H1 (cell line): ENCODE measurements at regions not wholly inside any gene's neighbourhood (a gene's known extent, or its start where the extent isn't known, plus 50 kb on each side); places are given as distances from the start of the nearest gene placed in this dataset.

Source experiments
- CTCF ChIA-PET: fragments of 300-600 bp; sonication (Branson Sonifier 250); formaldehyde crosslinking; loops from one replicate; lab custom pipeline; 2021; ENCODE audit not compliant: partially characterized antibody; lab: Charles Lee
- POLR2A ChIA-PET: fragments of 300-600 bp; sonication (Branson Sonifier 250); formaldehyde crosslinking; loops from one replicate; lab custom pipeline; 2021; ENCODE audit warnings: inconsistent platforms; ENCODE audit not compliant: partially characterized antibody; lab: Charles Lee
- DNase-seq, 2 experiments: peaks; one replicate each; pipeline versions ENCODE4 v3.0.0 to v3.0.0-alpha.2; 2010 to 2022; ENCODE audit warnings: low spot score in 2 of 2, low read depth in 1 of 2, mixed read lengths in 1 of 2
- FAIRE-seq: peaks from 2 replicates; lab custom pipeline; 2011; peaks lifted over from hg19 to GRCh38; lab: Jason Lieb, UNC
- H2AFZ ChIP-seq: 2 replicates; pipeline ENCODE4 v1.8.1; 2012; ENCODE audit warnings: low read length, inconsistent platforms
- H2AK5ac ChIP-seq: 2 replicates; pipeline ENCODE4 v1.6.1; 2013; ENCODE audit warnings: low read depth, low read length
- H2BK120ac ChIP-seq: replicated peaks from 2 replicates; pipeline ENCODE3; 2013; ENCODE audit warnings: low read depth, low read length, inconsistent platforms
- H2BK12ac ChIP-seq: 2 replicates; pipeline ENCODE4 v1.6.1; 2013; ENCODE audit warnings: low read depth, low read length
- H2BK15ac ChIP-seq: 2 replicates; pipeline ENCODE4 v1.6.1; 2013; ENCODE audit warnings: low read length
- H2BK20ac ChIP-seq: 2 replicates; pipeline ENCODE4 v1.6.1; 2013; ENCODE audit warnings: low read length
- H2BK5ac ChIP-seq: 2 replicates; pipeline ENCODE4 v1.6.1; 2013; ENCODE audit warnings: low read depth, low read length
- H3K14ac ChIP-seq: 2 replicates; pipeline ENCODE4 v1.6.1; 2013; ENCODE audit warnings: inconsistent platforms; ENCODE audit not compliant: insufficient read length
- H3K18ac ChIP-seq: 2 replicates; pipeline ENCODE4 v1.6.1; 2013; ENCODE audit warnings: low read length; ENCODE audit errors: extremely low read depth
- H3K23ac ChIP-seq: 2 replicates; pipeline ENCODE4 v1.6.1; 2013; ENCODE audit warnings: inconsistent platforms; ENCODE audit not compliant: insufficient read length
- H3K23me2 ChIP-seq: 2 replicates; pipeline ENCODE4 v1.6.1; 2013; ENCODE audit warnings: low read depth, low read length
- H3K27ac ChIP-seq: 2 replicates; pipeline ENCODE4 v1.6.1; 2011; ENCODE audit warnings: low read depth, low read length, inconsistent platforms
- H3K27me3 ChIP-seq, 4 experiments: replicated peaks in 1 of 4; 1 replicate in 1 of 4; 2 replicates in 3 of 4; pipeline versions ENCODE4 v1.6.1 to v1.8.1; 2011 to 2013; ENCODE audit warnings: low read length in 3 of 4, mild to moderate bottlenecking in 3 of 4, inconsistent platforms in 2 of 4, mixed read lengths in 2 of 4, moderate library complexity in 1 of 4; ENCODE audit not compliant: control insufficient read depth in 3 of 4, insufficient read depth in 3 of 4; ENCODE audit errors: extremely low read depth in 1 of 4
- H3K36me3 ChIP-seq, 4 experiments: 2 replicates each; pipeline versions ENCODE4 v1.6.1 to v1.8.1; 2011 to 2013; ENCODE audit warnings: mild to moderate bottlenecking in 4 of 4, low read length in 3 of 4, moderate library complexity in 2 of 4, control low read depth in 1 of 4, inconsistent platforms in 1 of 4; ENCODE audit not compliant: insufficient read depth in 4 of 4, control insufficient read depth in 2 of 4
- H3K4ac ChIP-seq: replicated peaks from 2 replicates; pipeline ENCODE3; 2013; ENCODE audit warnings: low read length, low read depth, mixed read lengths, inconsistent platforms; ENCODE audit not compliant: insufficient read length
- H3K4me1 ChIP-seq, 4 experiments: replicated peaks in 1 of 4; 1 replicate in 1 of 4; 2 replicates in 3 of 4; pipeline versions ENCODE4 v1.6.1 to v1.8.1; 2011 to 2013; ENCODE audit warnings: low read length in 3 of 4, inconsistent platforms in 2 of 4, mixed read lengths in 1 of 4; ENCODE audit not compliant: insufficient read depth in 4 of 4, control insufficient read depth in 3 of 4
- H3K4me2 ChIP-seq, 2 experiments: 2 replicates each; pipeline versions ENCODE4 v1.6.1 to v1.8.1; 2011 to 2013; ENCODE audit warnings: low read depth in 2 of 2, low read length in 2 of 2, control low read depth in 1 of 2, inconsistent platforms in 1 of 2, mild to moderate bottlenecking in 1 of 2; ENCODE audit not compliant: insufficient read depth in 1 of 2
- H3K4me3 ChIP-seq, 4 experiments: fragments of 200-600, 300-600 bp in 1 of 4; sonication (generic), shearing (Covaris generic), sonication (Bioruptor Twin) in 1 of 4; 2 replicates each; pipeline versions ENCODE4 v1.5.1 to v1.8.1; 2011 to 2016; ENCODE audit warnings: low read length in 4 of 4, low read depth in 3 of 4, control low read depth in 2 of 4, inconsistent platforms in 2 of 4, mild to moderate bottlenecking in 2 of 4, mixed read lengths in 1 of 4, moderate library complexity in 1 of 4; ENCODE audit not compliant: insufficient read depth in 2 of 4; ENCODE audit errors: extremely low read depth in 1 of 4
- H3K56ac ChIP-seq: replicated peaks from 2 replicates; pipeline ENCODE3; 2013; ENCODE audit warnings: low read depth, mild to moderate bottlenecking, mixed read lengths, low read length, inconsistent platforms; ENCODE audit not compliant: insufficient read length
- H3K79me1 ChIP-seq: 2 replicates; pipeline ENCODE4 v1.6.1; 2013; ENCODE audit warnings: low read depth, low read length, control low read depth
- H3K79me2 ChIP-seq, 2 experiments: 2 replicates each; pipeline versions ENCODE4 v1.6.1 to v1.8.1; 2012 to 2013; ENCODE audit warnings: low read length in 2 of 2, mild to moderate bottlenecking in 2 of 2, inconsistent platforms in 1 of 2; ENCODE audit not compliant: insufficient read depth in 2 of 2, control insufficient read depth in 1 of 2
- H3K9ac ChIP-seq, 4 experiments: replicated peaks in 1 of 4; 1 replicate in 1 of 4; 2 replicates in 3 of 4; pipeline versions ENCODE4 v1.6.1 to v1.8.1; 2011 to 2013; ENCODE audit warnings: low read depth in 3 of 4, low read length in 3 of 4, control low read depth in 2 of 4, mild to moderate bottlenecking in 2 of 4, moderate library complexity in 2 of 4, inconsistent platforms in 1 of 4; ENCODE audit errors: extremely low read depth in 1 of 4
- H3K9me3 ChIP-seq, 2 experiments: 2 replicates each; pipeline versions ENCODE4 v1.6.1 to v1.8.1; 2012 to 2013; ENCODE audit warnings: mild to moderate bottlenecking in 2 of 2, moderate library complexity in 2 of 2, control low read depth in 1 of 2, inconsistent platforms in 1 of 2, low read depth in 1 of 2, low read length in 1 of 2, mixed read lengths in 1 of 2; ENCODE audit not compliant: insufficient read depth in 2 of 2
- H4K20me1 ChIP-seq, 2 experiments: replicated peaks in 1 of 2; 2 replicates each; pipeline versions ENCODE3 to v1.8.1; 2011 to 2013; ENCODE audit warnings: inconsistent platforms in 2 of 2, low read length in 2 of 2, mild to moderate bottlenecking in 1 of 2; ENCODE audit not compliant: insufficient read depth in 2 of 2, control insufficient read depth in 1 of 2
- H4K5ac ChIP-seq: 2 replicates; pipeline ENCODE4 v1.6.1; 2013; ENCODE audit warnings: low read length, low read depth, mixed read lengths, inconsistent platforms; ENCODE audit not compliant: insufficient read length
- H4K8ac ChIP-seq: 2 replicates; pipeline ENCODE4 v1.8.0; 2013; ENCODE audit warnings: mild to moderate bottlenecking, moderate library complexity, low read length, inconsistent platforms; ENCODE audit not compliant: insufficient read depth; ENCODE audit errors: extremely low read depth
- H4K91ac ChIP-seq: replicated peaks from 2 replicates; pipeline ENCODE3; 2013; ENCODE audit warnings: low read length, mixed read lengths, inconsistent platforms; ENCODE audit not compliant: insufficient read length
- BACH1 ChIP-seq: IDR thresholded peaks from 2 replicates; pipeline ENCODE4 v1.6.1; 2012; ENCODE audit warnings: low read length, improper control_type of control experiment
- EGR1 ChIP-seq: IDR thresholded peaks from 2 replicates; pipeline ENCODE4 v1.6.1; 2011; ENCODE audit warnings: low read depth, low read length, borderline replicate concordance
- EP300 ChIP-seq, 2 experiments: IDR thresholded peaks; 1 replicate in 1 of 2; 2 replicates in 1 of 2; pipeline ENCODE4 v1.6.1; 2011 to 2012; ENCODE audit warnings: low read depth in 2 of 2, low read length in 2 of 2, mild to moderate bottlenecking in 2 of 2, borderline replicate concordance in 1 of 2, inconsistent platforms in 1 of 2, moderate library complexity in 1 of 2
- SIRT6 ChIP-seq: IDR thresholded peaks from one replicate; pipeline ENCODE4 v1.7.1; 2012; ENCODE audit warnings: low read length, inconsistent platforms
- TAF7 ChIP-seq: optimal IDR thresholded peaks from 2 replicates; pipeline ENCODE3; 2011; ENCODE audit warnings: low read depth, mild to moderate bottlenecking, inconsistent platforms, low read length, moderate library complexity, borderline replicate concordance
- TF ChIP-seq, protein P1 (sequence below): IDR thresholded peaks from 2 replicates; pipeline ENCODE4 v1.6.1; 2012; ENCODE audit warnings: low read length, inconsistent platforms

DNA sequence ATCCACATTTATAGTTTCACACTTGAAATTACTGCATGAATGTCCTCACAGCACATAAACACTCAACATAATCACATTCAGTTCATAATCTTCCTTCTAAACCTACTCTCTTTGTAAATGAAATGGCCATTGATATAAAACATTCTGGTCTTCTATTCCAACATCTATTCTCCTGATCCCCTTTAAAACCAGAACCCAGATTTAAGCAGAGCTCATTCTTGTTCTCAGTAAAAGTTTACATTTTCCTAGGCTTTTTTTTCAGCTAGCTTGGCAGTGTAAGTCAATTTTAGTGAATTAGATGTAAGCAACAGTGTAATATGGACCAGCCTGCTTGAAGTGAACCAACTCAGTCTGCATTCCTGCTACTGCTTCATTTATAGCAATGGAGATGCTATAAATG, 460.7 kb upstream of the RGS18 start:
- POLR2A ChIA-PET = no interaction called here
- FAIRE-seq = no peak
- Histone ChIP-seq H3K79me2 (no peaks in the 10 kb centered on the region), H3K79me1 (no peaks in the 10 kb centered on the region), H3K9ac (no peak overlapping the region), H2BK15ac (no peak overlapping the region), H4K20me1 (no peaks in the 10 kb centered on the region), H3K4ac (no peak overlapping the region), H2BK5ac (no peak overlapping the region), H3K4me1 (no peaks in the 10 kb centered on the region), H4K91ac (no peak overlapping the region), H2AK5ac (no peak overlapping the region), H4K8ac (no peak overlapping the region), H2BK120ac (no peak overlapping the region), H3K36me3 (no peaks in the 10 kb centered on the region), H3K23ac (no peak overlapping the region), H3K27ac (no peak overlapping the region), H3K23me2 (no peaks in the 10 kb centered on the region), H4K5ac (no peak overlapping the region), H3K4me2 (no peak overlapping the region), H3K18ac (no peak overlapping the region), H2AFZ (no peak overlapping the region), H2BK12ac (no peak overlapping the region), H3K27me3 (no peaks in the 10 kb centered on the region), H3K9me3 (peaks cover 4 to 6% of the 10 kb centered on the region in 2 experiments; a peak in 1 of 4 replicates), H3K4me3 (no peak overlapping the region), H3K56ac (no peak overlapping the region), H3K14ac (no peak overlapping the region), H2BK20ac (no peak overlapping the region)
- TF ChIP-seq BACH1 (no peak), SIRT6 (no peak), TAF7 (no peak), EP300 (IDR thresholded peaks at IDR 0.05; ENCODE audit: borderline replicate concordance in 1 of 2, low read depth in 2 of 2, low read length in 2 of 2) (no peak), EGR1 (no peak)
- TF ChIP-seq, protein P1, sequence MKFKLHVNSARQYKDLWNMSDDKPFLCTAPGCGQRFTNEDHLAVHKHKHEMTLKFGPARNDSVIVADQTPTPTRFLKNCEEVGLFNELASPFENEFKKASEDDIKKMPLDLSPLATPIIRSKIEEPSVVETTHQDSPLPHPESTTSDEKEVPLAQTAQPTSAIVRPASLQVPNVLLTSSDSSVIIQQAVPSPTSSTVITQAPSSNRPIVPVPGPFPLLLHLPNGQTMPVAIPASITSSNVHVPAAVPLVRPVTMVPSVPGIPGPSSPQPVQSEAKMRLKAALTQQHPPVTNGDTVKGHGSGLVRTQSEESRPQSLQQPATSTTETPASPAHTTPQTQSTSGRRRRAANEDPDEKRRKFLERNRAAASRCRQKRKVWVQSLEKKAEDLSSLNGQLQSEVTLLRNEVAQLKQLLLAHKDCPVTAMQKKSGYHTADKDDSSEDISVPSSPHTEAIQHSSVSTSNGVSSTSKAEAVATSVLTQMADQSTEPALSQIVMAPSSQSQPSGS = no peak
- CTCF ChIA-PET = no interaction called here
- no peak for DNase-seq
